Neutrophil (primary cell): ENCODE measurements at regions not wholly inside any gene's neighbourhood (a gene's known extent, or its start where the extent isn't known, plus 50 kb on each side); places are given as distances from the start of the nearest gene placed in this dataset.

ENCODE experiments used
- H3K27ac ChIP-seq: fragments of 200-600 bp; sonication (generic); 2 replicates; pipeline ENCODE4 v1.5.1; 2016; ENCODE audit warnings: mild to moderate bottlenecking, moderate library complexity
- H3K27me3 ChIP-seq: fragments of 200-600 bp; sonication (generic); 2 replicates; pipeline ENCODE4 v1.6.0; 2016; ENCODE audit warnings: mild to moderate bottlenecking
- H3K36me3 ChIP-seq: fragments of 200-600 bp; sonication (generic); 2 replicates; pipeline ENCODE4 v1.5.1; 2017
- H3K4me1 ChIP-seq, 2 experiments: fragments of 200-600 bp in 1 of 2; sonication (generic) in 1 of 2; 1 replicate in 1 of 2; 2 replicates in 1 of 2; pipeline versions ENCODE4 v1.5.1 to v1.6.1; 2013 to 2016; ENCODE audit warnings: low read depth in 1 of 2, low read length in 1 of 2, mild to moderate bottlenecking in 1 of 2, moderate library complexity in 1 of 2; ENCODE audit not compliant: control insufficient read depth in 1 of 2, insufficient read depth in 1 of 2
- H3K4me3 ChIP-seq, 2 experiments: fragments of 200-600 bp in 1 of 2; sonication (generic) in 1 of 2; 1 replicate in 1 of 2; 2 replicates in 1 of 2; pipeline ENCODE4 v1.5.1; 2013 to 2016; ENCODE audit warnings: low read depth in 1 of 2, low read length in 1 of 2, mild to moderate bottlenecking in 1 of 2, moderate library complexity in 1 of 2
- H3K9me3 ChIP-seq: fragments of 200-600 bp; sonication (generic); 2 replicates; pipeline ENCODE4 v1.5.1; 2016
- TF ChIP-seq, protein P1 (sequence below): fragments of 200-600 bp; sonication (generic); IDR thresholded peaks from 2 replicates; pipeline ENCODE4 v1.5.1; 2016; ENCODE audit warnings: antibody characterized with exemption

DNA sequence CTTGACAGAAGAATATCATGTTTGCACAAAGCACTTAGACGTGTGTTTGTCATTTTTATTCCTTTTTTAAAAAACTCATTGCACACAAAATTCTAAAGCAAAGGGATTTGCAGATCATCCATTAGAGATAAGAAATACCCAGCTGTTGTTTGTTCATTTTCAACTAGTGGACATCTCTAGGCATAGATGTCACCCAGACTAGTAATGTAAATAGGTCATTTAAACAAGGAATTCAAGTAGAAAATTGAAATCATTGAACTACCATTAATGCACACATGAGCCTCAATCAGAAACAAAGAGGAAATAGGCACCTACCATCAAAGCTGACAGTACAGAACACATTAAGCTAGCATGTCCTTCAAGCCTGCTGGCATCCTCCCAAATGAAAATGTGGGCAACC is 107.3 kb downstream of the OR2K2 start:
- Histone ChIP-seq H3K4me3 (no peak overlapping the region), H3K4me1 (no peaks in the 10 kb centered on the region), H3K27ac (no peak overlapping the region), H3K36me3 (no peaks in the 10 kb centered on the region), H3K27me3 (no peaks in the 10 kb centered on the region), H3K9me3 (no peaks in the 10 kb centered on the region)
- TF ChIP-seq, protein P1, sequence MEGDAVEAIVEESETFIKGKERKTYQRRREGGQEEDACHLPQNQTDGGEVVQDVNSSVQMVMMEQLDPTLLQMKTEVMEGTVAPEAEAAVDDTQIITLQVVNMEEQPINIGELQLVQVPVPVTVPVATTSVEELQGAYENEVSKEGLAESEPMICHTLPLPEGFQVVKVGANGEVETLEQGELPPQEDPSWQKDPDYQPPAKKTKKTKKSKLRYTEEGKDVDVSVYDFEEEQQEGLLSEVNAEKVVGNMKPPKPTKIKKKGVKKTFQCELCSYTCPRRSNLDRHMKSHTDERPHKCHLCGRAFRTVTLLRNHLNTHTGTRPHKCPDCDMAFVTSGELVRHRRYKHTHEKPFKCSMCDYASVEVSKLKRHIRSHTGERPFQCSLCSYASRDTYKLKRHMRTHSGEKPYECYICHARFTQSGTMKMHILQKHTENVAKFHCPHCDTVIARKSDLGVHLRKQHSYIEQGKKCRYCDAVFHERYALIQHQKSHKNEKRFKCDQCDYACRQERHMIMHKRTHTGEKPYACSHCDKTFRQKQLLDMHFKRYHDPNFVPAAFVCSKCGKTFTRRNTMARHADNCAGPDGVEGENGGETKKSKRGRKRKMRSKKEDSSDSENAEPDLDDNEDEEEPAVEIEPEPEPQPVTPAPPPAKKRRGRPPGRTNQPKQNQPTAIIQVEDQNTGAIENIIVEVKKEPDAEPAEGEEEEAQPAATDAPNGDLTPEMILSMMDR, result no peak

DNA sequence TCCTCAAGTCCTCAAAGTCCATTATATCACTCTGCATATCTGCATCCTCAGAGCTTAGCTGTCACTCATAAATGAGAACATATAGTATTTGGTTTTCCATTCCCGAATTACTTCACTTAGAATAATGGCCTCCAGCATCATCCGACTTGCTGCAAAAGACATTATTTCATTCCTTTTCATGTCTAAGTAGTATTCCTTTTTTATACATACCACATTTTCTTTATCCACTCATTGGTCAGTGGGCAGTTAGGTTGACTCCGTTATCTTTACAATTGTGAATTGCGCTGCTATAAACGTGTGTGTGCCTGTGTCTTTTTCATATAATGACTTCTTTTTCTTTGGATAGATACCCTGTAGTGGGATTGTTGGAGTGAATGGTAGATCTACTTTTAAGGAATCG is 117.2 kb downstream of the OR2K2 start:
- no peak overlapping the region for H3K27ac ChIP-seq
- TF ChIP-seq, protein P1, result no peak
- no peaks in the 10 kb centered on the region for H3K4me1 ChIP-seq

DNA sequence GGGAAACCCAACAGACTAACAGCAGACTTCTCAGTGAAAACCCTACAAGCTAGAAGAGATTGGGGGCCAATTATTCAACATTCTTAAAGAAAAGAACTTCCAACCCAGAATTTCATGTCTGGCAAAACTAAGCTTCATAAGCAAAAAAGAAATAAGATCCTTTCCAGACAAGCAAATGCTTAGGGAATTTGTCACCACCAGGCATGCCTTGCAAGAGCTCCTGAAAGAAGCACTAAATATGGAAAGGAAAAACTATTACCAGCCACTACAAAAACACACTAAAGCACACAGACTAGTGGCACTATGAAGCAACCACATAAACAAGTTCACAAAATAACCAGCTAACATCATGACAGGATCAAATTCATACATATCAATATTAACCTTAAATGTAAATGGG is 131.1 kb downstream of the OR2K2 start:
- TF ChIP-seq, protein P1, result no peak
- Histone ChIP-seq H3K36me3 (no peaks in the 10 kb centered on the region), H3K9me3 (no peaks in the 10 kb centered on the region), H3K4me1 (no peaks in the 10 kb centered on the region), H3K27ac (no peak overlapping the region), H3K4me3 (no peak overlapping the region), H3K27me3 (no peaks in the 10 kb centered on the region)

More for the DNA sequence above, 117.2 kb downstream of the OR2K2 start:
- no peaks in the 10 kb centered on the region for H3K27me3 ChIP-seq
- no peak overlapping the region for H3K4me3 ChIP-seq
- H3K36me3 ChIP-seq, result no peaks in the 10 kb centered on the region
- no peaks in the 10 kb centered on the region for H3K9me3 ChIP-seq

DNA sequence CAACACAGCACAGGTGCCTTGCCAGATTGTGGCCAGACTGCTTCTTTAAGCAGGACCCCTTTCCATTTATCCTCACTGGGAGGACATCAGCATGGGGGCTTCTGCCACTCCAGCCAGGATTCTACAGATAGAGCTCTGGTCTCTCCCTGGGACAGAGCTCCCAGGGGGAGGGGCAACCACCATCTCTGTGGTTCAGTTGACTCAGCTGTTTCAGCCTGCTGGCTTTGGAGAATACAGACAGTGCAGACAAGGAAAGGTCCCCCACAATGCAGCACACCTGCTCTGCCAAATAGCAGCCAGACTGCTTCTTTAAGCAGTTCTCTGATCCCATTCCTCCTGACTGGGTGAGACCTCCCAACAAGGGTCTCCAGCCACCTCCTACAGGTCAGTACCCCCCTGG is 132.8 kb downstream of the OR2K2 start:
- no peaks in the 10 kb centered on the region for H3K4me1 ChIP-seq
- H3K27me3 ChIP-seq, result no peaks in the 10 kb centered on the region
- H3K4me3 ChIP-seq, result no peak overlapping the region
- H3K36me3 ChIP-seq, result no peaks in the 10 kb centered on the region
- no peaks in the 10 kb centered on the region for H3K9me3 ChIP-seq
- TF ChIP-seq, protein P1, result no peak
- no peak overlapping the region for H3K27ac ChIP-seq

DNA sequence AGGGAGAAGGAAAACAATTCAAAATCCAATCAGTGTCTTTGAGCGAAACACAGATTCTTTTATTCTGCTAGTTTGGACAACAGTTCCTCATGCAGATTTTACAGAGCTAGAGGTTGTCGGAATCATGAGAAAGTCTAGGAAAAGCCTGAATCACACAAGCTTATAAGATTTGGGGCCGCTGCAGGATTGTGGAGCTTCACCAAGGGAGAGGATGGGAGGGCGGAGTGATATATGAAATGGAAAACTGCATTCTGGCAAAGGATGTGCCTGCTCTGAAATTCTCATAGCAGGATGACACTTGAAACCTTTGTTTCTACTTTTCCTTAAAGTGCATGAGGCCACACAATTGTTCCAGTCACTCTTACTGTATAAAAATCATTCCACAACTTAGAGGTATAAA is 134.3 kb downstream of the OR2K2 start:
- H3K27me3 ChIP-seq, result no peaks in the 10 kb centered on the region
- H3K27ac ChIP-seq, result no peak overlapping the region
- TF ChIP-seq, protein P1, result no peak

DNA sequence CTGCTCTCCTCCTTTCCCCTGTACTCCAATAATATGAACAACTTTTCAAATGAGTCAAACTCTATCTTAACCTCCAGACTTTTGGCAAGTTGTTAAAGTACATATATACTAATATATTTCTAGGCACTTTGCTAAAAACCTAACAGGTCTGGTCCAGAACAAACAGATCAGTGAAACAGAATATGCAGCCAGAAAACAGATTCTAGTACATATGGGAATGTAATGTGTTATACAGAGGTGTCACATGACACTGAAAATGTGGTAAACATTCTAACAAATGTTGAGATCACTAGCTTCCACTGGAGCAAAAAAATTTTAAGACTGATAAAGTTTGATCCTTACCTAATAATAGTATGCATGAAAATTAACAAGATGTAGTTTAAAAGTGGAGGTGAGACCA is 136.9 kb downstream of the OR2K2 start:
- TF ChIP-seq, protein P1, result no peak
- no peak overlapping the region for H3K27ac ChIP-seq
- H3K4me3 ChIP-seq, result no peak overlapping the region

More for the DNA sequence above, 134.3 kb downstream of the OR2K2 start:
- Histone ChIP-seq H3K36me3 (no peaks in the 10 kb centered on the region), H3K4me3 (no peak overlapping the region), H3K9me3 (no peaks in the 10 kb centered on the region), H3K4me1 (no peaks in the 10 kb centered on the region)

More for the DNA sequence above, 136.9 kb downstream of the OR2K2 start:
- H3K36me3 ChIP-seq, result no peaks in the 10 kb centered on the region
- no peaks in the 10 kb centered on the region for H3K27me3 ChIP-seq
- no peaks in the 10 kb centered on the region for H3K9me3 ChIP-seq
- H3K4me1 ChIP-seq, result no peaks in the 10 kb centered on the region
